Activated CD4-positive, alpha-beta T cell treated with anti-CD3 and anti-CD28 coated beads, Interleukin-2, amount 10 ng/mL, durations not matched to agents 7 days and 5 days (primary cell): ENCODE measurements at regions not wholly inside any gene's neighbourhood (a gene's known extent, or its start where the extent isn't known, plus 50 kb on each side); places are given as distances from the start of the nearest gene placed in this dataset.
"Not testable (repeated sequence)": the region's sequence is repeated elsewhere in the genome, so short reads cannot be mapped to it uniquely, and the experiment has no call there.

Experiments used
- CTCF ChIA-PET: fragments of 350-600 bp; sonication (Branson Sonifier 250); formaldehyde crosslinking; loops from one replicate; lab custom pipeline; 2021; ENCODE audit warnings: antibody characterized with exemption; lab: Charles Lee
- POLR2A ChIA-PET: fragments of 350-600 bp; sonication (Branson Sonifier 250); formaldehyde crosslinking; loops from one replicate; lab custom pipeline; 2021; ENCODE audit warnings: antibody characterized with exemption; lab: Charles Lee
- DNase-seq: peaks from one replicate; pipeline ENCODE4 v3.0.0-alpha.2; 2020
- H3K27ac Mint-ChIP-seq: one replicate; pipeline ENCODE4 v1.8.0; 2021; ENCODE audit warnings: mild to moderate bottlenecking, moderate library complexity, mixed read lengths
- H3K27me3 Mint-ChIP-seq: one replicate; pipeline ENCODE4 v1.8.0; 2021; ENCODE audit warnings: mixed read lengths
- H3K36me3 Mint-ChIP-seq: one replicate; pipeline ENCODE4 v1.8.0; 2021; ENCODE audit warnings: low read depth, mixed read lengths
- H3K4me1 Mint-ChIP-seq: one replicate; pipeline ENCODE4 v1.8.0; 2021; ENCODE audit warnings: mixed read lengths
- H3K4me3 Mint-ChIP-seq: one replicate; pipeline ENCODE4 v1.8.0; 2021; ENCODE audit warnings: mild to moderate bottlenecking, moderate library complexity, mixed read lengths
- H3K9me3 Mint-ChIP-seq: one replicate; pipeline ENCODE4 v1.8.0; 2021; ENCODE audit warnings: mixed read lengths

DNA sequence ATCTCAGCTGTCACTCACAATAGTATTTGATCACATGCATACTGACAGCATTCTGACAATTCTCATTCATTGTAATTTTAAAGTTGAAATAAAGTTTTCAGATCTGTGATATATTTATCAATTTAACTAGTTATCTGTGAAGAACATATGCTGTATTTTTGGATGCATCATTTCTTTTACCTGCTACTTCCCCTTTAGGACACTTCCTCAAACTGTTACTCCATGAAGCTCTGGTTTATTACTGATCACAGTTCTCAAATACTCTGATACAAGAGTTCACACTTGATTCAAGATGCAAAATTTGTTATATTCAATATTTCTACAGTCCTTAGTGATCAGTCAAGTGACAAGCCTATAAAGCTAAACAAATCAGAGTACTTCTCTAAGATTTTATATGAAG, 1655.2 kb downstream of the LRRC4C start:
- H3K9me3 Mint-ChIP-seq, result peaks cover 10% of the 10 kb centered on the region
- H3K4me1 Mint-ChIP-seq, result no peaks in the 10 kb centered on the region
- no peak overlapping the region for H3K4me3 Mint-ChIP-seq
- no peaks in the 10 kb centered on the region for H3K27me3 Mint-ChIP-seq
- no peaks in the 10 kb centered on the region for H3K36me3 Mint-ChIP-seq
- H3K27ac Mint-ChIP-seq, result no peak overlapping the region
- DNase-seq, result no peak
- CTCF ChIA-PET, result no interaction called here
- POLR2A ChIA-PET, result no interaction called here

DNA sequence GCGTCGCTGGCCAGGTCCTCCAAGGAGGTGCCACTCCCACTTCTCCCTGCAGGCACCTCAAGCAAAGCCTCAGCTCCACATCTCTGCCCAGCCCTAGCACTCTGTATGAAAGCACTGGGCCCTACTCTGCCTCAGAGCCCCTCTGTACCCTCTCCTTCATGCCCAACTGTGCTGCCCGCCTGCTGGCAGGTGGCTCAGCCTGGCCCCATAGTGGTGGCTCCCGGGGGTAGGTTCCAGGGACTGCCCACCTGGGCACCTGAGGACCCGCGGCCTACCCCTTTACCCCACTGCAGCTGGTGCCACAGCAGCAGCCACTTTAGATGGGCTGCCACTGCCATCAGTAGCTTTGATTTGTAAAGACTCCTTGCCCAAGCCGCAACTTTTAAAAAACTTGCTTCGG, 1672.8 kb downstream of the LRRC4C start:
- Mint-ChIP-seq H3K4me1 (no peaks in the 10 kb centered on the region), H3K9me3 (no peaks in the 10 kb centered on the region), H3K4me3 (no peak overlapping the region), H3K27me3 (no peaks in the 10 kb centered on the region), H3K36me3 (no peaks in the 10 kb centered on the region), H3K27ac (no peak overlapping the region)
- CTCF ChIA-PET, result no interaction called here
- POLR2A ChIA-PET, result no interaction called here
- no peak for DNase-seq

DNA sequence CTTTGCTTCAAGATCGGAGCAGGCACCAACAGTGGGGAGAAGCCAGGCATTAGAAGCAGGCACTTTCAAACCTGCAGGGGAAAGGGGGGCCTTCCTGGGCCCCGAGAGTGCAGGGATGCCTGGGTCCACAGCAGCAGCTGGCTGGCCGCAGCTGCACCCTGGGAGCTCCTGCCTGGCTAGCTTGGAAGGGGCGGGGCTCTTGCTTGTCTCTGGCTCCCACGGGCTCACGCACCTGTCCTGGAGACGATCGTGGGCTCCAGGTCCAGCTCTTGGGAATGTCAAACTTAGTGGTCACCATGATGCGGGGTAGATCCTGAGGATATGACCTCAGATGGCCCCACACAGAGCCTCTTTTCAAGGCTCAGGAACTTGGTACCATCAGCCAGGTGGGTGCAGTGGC, 1673.2 kb downstream of the LRRC4C start:
- no peaks in the 10 kb centered on the region for H3K9me3 Mint-ChIP-seq
- no peak overlapping the region for H3K27ac Mint-ChIP-seq
- CTCF ChIA-PET, result no interaction called here
- no peak for DNase-seq
- no peak overlapping the region for H3K4me3 Mint-ChIP-seq
- no peaks in the 10 kb centered on the region for H3K27me3 Mint-ChIP-seq
- no peaks in the 10 kb centered on the region for H3K4me1 Mint-ChIP-seq
- POLR2A ChIA-PET, result no interaction called here
- no peaks in the 10 kb centered on the region for H3K36me3 Mint-ChIP-seq

DNA sequence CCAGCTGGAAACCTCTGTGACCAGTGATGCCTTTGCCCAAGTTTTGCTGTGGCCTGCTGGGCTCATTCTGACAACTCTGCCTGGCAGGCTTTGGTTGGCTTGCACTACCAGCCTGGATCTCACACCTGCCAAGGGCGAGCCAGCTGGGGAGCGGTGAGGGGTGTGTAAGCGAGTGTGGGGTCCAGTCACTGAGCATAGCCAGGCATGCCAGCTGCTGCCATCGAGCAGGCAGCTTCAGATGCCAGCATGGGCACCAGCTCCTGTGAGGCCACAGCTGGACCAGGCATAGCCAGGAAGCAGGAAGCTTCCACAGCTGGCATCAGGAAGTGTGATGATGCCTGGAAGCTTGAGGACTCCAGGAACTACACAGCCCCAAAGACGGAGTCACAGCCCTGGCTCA, 1674.6 kb downstream of the LRRC4C start:
- Mint-ChIP-seq H3K4me3 (no peak overlapping the region), H3K27ac (no peak overlapping the region), H3K4me1 (no peaks in the 10 kb centered on the region), H3K36me3 (no peaks in the 10 kb centered on the region), H3K27me3 (no peaks in the 10 kb centered on the region), H3K9me3 (no peaks in the 10 kb centered on the region)
- no peak for DNase-seq
- CTCF ChIA-PET, result no interaction called here
- POLR2A ChIA-PET, result no interaction called here

DNA sequence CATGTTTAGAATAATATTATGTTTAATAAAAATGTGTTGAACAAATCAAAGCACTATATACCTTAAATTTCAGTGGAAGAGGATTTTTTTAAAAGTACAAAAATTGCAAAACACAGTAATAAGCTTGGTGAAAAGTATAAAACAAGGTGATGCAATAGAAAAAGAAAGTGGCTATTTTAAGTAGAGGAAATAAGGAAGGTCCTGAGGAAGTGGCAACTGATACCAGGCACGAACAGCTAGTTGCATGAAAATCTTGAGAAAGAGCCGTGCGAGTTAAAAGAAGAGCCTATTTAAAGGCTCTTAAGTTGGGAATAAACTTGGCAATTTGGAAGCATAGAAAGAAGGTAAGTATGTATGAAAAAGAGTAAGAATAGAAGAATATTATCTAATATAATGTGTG, 1679.3 kb downstream of the LRRC4C start:
- no peak for DNase-seq
- CTCF ChIA-PET, result no interaction called here
- no peaks in the 10 kb centered on the region for H3K4me1 Mint-ChIP-seq
- no peak overlapping the region for H3K4me3 Mint-ChIP-seq
- H3K27me3 Mint-ChIP-seq, result no peaks in the 10 kb centered on the region
- no peak overlapping the region for H3K27ac Mint-ChIP-seq
- H3K9me3 Mint-ChIP-seq, result peaks cover 2% of the 10 kb centered on the region
- POLR2A ChIA-PET, result interaction anchor here (0.6 kb wide), 1 partner anchor 9 kb away, joined by 4 read pairs; no protein-coding TSS in a partner anchor
- H3K36me3 Mint-ChIP-seq, result no peaks in the 10 kb centered on the region

DNA sequence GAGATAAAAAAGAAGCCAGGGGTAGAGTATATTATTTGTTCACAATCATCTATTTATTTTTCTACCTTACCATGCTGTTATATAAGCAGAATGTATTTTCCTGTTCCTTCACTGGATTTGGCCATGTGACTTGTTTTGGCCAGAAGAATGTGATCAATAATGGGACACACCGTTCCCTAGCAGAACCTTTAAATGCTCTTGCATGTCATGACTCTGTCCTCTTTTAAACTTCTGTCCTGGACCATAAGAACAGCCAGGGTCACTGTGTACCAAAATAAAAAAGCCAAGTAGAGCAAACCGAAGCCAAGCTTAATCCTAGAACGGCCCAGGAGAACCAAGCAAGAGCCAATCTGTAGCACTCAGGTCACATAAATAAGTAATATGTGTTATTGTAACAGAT, 1682.4 kb downstream of the LRRC4C start:
- H3K4me1 Mint-ChIP-seq, result no peaks in the 10 kb centered on the region
- ChIA-PET POLR2A (no interaction called here), CTCF (no interaction called here)
- no peaks in the 10 kb centered on the region for H3K27me3 Mint-ChIP-seq
- DNase-seq, result no peak
- no peaks in the 10 kb centered on the region for H3K36me3 Mint-ChIP-seq
- no peak overlapping the region for H3K4me3 Mint-ChIP-seq
- peaks cover 2% of the 10 kb centered on the region for H3K9me3 Mint-ChIP-seq
- H3K27ac Mint-ChIP-seq, result no peak overlapping the region

DNA sequence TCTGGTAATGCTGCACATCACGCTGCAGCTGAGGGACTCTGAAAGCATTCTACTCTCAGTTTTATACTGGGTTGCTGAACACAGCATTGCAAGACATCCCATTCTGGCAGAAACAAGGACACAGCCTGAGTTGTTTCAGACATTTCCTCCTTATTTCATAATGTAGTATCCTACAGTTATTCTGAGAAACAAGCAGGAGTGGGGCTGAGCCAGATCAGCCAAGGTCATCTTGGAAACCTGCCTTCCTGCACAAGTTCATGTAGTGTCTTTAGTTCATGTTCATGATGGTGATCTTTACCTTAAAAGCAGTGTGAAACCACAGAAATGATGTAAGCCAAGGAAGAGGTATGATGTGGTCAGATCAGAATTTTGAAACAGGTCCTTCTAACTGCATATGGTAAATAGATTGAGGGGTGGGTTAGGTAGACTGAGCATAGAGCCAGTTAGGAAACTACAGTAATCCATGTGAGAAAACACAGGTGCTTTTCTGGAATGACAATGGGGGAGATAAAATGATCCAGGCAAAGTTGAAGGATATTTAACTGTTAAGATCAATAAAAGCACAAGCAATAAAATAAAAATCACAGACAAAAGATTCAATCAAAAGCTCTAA, 1686.8 kb downstream of the LRRC4C start:
- H3K4me3 Mint-ChIP-seq, result no peak overlapping the region
- no peaks in the 10 kb centered on the region for H3K4me1 Mint-ChIP-seq
- H3K36me3 Mint-ChIP-seq, result no peaks in the 10 kb centered on the region
- POLR2A ChIA-PET, result no interaction called here
- CTCF ChIA-PET, result interaction anchor here (0.6 kb wide), 1 partner anchor 293 kb away, joined by 3 read pairs; no protein-coding TSS in a partner anchor
- no peak for DNase-seq
- H3K27me3 Mint-ChIP-seq, result no peaks in the 10 kb centered on the region
- H3K27ac Mint-ChIP-seq, result no peak overlapping the region
- peaks cover 3% of the 10 kb centered on the region for H3K9me3 Mint-ChIP-seq

DNA sequence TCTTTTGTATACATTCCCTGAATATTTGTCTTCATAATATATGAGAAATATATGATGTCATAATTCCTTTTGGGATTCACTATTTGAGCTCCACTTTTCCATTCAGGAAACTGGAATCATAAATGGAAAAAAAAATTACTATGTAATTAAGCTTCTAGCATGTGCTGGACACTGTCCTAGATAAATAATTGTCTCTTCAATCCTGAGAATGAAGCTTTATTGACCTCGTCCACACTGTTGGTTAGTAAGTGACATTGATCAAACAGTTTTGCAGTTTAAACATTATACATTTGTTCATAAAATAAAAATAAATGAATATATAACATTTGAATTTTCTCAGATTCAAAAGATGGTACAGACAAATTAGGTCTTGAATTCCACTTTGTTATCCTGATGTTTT, 1691.2 kb downstream of the LRRC4C start:
- no peak for DNase-seq
- H3K27ac Mint-ChIP-seq, result no peak overlapping the region
- ChIA-PET CTCF (no interaction called here), POLR2A (no interaction called here)
- H3K9me3 Mint-ChIP-seq, result peaks cover 9% of the 10 kb centered on the region
- H3K4me3 Mint-ChIP-seq, result no peak overlapping the region
- no peaks in the 10 kb centered on the region for H3K27me3 Mint-ChIP-seq
- no peaks in the 10 kb centered on the region for H3K4me1 Mint-ChIP-seq
- H3K36me3 Mint-ChIP-seq, result no peaks in the 10 kb centered on the region

DNA sequence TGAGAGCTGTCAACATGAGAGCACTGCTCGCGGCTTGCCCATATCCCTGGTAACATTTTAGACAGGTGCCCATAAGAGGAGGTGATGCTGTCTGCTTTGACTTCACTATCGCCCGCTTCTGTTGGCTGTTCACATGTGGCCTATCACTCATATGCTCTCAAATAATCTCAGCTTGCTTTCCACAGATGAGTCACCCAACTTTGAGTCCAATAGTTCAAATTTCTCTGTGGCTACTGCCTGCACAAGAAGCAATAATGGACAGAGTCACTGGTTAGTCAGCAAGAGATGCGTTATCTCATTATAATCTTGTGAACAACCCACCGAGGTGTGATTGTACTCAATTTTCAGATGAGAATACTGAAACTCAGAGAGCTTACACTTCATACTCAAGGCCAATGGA, 1714.1 kb downstream of the LRRC4C start:
- no peaks in the 10 kb centered on the region for H3K27me3 Mint-ChIP-seq
- CTCF ChIA-PET, result no interaction called here
- H3K4me3 Mint-ChIP-seq, result no peak overlapping the region
- peaks cover 38% of the 10 kb centered on the region for H3K9me3 Mint-ChIP-seq
- H3K36me3 Mint-ChIP-seq, result no peaks in the 10 kb centered on the region
- no peaks in the 10 kb centered on the region for H3K4me1 Mint-ChIP-seq
- no peak for DNase-seq
- POLR2A ChIA-PET, result no interaction called here
- no peak overlapping the region for H3K27ac Mint-ChIP-seq

DNA sequence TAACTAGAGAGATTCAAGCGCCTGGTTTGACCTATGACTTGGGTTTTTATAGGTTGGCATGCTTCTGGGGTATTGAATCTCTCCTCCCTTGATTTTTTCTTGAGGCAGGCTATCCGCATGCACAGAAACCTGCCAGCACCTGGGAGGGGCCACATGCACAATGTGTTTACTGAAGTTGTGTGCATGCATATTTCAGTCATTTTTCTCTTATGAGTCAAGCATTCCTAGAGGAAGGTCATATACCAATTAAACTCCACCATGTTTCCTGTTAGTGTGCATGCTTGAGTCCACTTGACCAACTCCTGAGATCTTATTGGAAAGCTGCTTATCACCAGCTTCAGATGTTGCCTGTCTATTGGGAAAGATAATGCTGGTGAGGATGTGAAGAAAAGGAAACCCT, 1718.4 kb downstream of the LRRC4C start:
- H3K4me3 Mint-ChIP-seq, result no peak overlapping the region
- POLR2A ChIA-PET, result no interaction called here
- H3K9me3 Mint-ChIP-seq, result peaks cover 25% of the 10 kb centered on the region
- DNase-seq, result no peak
- H3K4me1 Mint-ChIP-seq, result no peaks in the 10 kb centered on the region
- H3K27me3 Mint-ChIP-seq, result no peaks in the 10 kb centered on the region
- H3K27ac Mint-ChIP-seq, result no peak overlapping the region
- CTCF ChIA-PET, result no interaction called here
- no peaks in the 10 kb centered on the region for H3K36me3 Mint-ChIP-seq

DNA sequence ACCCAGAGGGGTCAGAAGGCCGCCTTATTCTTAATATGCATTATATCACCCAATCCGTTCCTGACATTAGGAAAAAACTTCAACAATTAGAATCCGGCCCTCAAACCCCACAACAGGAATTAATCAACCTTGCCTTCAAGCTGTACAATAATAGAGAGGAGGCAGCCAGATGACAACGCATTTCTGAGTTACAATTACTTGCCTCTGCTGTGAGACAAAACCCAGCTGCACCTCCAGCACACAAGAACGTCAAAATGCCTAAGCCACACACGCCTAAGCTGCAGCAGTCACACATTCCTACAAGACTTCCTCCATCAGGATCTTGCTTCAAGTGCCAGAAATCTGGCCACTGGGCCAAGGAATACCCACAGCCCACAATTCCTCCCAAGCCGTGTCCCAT, 1723.1 kb downstream of the LRRC4C start:
- H3K9me3 Mint-ChIP-seq, result peaks cover 11% of the 10 kb centered on the region
- H3K4me1 Mint-ChIP-seq, H3K27ac Mint-ChIP-seq, POLR2A ChIA-PET, H3K36me3 Mint-ChIP-seq, DNase-seq, H3K4me3 Mint-ChIP-seq, H3K27me3 Mint-ChIP-seq: not testable (repeated sequence)
- CTCF ChIA-PET, result interaction anchor here (0.6 kb wide), 1 partner anchor 11 kb away, joined by 3 read pairs; no protein-coding TSS in a partner anchor

DNA sequence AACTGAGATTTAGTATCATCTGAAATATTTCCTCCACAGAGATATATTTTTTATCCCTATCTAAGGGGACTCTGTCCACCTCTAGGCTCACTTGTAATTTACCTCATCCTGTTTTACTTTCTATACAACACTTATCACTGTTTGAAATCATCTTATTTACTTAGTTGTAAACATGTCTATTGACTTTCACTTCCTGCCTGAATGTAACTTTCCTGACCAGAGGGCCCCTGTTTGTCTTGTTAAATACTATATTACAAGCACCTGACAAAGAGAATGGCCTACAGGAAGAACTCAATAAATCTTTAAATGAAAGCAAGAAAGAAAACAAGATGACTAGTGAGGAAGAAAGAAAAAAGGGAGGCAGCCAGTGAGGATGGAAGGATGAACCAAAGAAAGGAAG, 1727.5 kb downstream of the LRRC4C start:
- ChIA-PET POLR2A (no interaction called here), CTCF (no interaction called here)
- Mint-ChIP-seq H3K4me3 (no peak overlapping the region), H3K27me3 (no peaks in the 10 kb centered on the region), H3K36me3 (no peaks in the 10 kb centered on the region), H3K4me1 (no peaks in the 10 kb centered on the region), H3K27ac (no peak overlapping the region), H3K9me3 (peaks cover 13% of the 10 kb centered on the region)
- DNase-seq, result no peak

DNA sequence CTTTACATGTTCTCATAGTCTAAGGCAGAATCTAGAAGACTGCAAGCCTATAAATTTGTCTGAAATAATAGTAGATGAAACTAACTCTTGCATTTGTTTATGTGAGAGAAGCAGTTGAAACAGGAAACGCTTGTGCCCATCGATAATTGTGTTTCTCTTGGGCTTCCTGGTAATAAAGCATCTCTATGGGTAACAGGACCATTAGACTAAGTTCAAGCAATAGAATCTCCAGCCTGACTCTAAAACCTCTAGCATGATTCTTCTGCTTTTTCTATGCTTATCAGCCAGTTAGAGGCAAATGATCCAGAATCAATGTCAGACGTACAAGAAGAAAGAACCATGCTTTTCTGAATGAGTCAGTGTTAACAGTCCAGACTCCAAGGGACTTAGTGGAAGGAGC, 1734.4 kb downstream of the LRRC4C start:
- no peak overlapping the region for H3K4me3 Mint-ChIP-seq
- no peak for DNase-seq
- ChIA-PET POLR2A (no interaction called here), CTCF (no interaction called here)
- peaks cover 2% of the 10 kb centered on the region for H3K9me3 Mint-ChIP-seq
- no peaks in the 10 kb centered on the region for H3K36me3 Mint-ChIP-seq
- H3K27me3 Mint-ChIP-seq, result no peaks in the 10 kb centered on the region
- no peak overlapping the region for H3K27ac Mint-ChIP-seq
- H3K4me1 Mint-ChIP-seq, result no peaks in the 10 kb centered on the region

DNA sequence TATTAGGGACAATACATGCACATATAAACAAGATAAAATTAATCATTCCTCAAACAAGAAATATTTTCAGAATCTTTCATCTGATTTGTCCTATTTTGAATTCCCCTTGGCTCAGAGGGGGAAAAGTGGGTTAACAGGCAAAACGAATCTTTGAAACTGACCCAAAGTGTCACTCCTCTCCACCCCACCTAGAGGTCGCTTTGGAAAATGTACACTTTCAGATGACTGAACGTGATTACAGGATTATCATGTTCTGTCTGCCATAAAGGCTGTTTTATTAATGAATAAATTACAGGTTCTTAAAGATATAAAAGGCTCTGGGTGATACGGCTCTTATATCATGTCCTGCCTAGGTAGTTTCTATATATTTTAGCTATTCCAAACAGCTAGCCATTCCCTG, 1735.0 kb downstream of the LRRC4C start:
- Mint-ChIP-seq H3K27me3 (no peaks in the 10 kb centered on the region), H3K27ac (no peak overlapping the region), H3K36me3 (no peaks in the 10 kb centered on the region), H3K4me3 (no peak overlapping the region), H3K4me1 (no peaks in the 10 kb centered on the region), H3K9me3 (peaks cover 2% of the 10 kb centered on the region)
- ChIA-PET CTCF (no interaction called here), POLR2A (no interaction called here)
- DNase-seq, result no peak
